ENCODE measurements at regions not wholly inside any gene's neighbourhood (a gene's known extent, or its start where the extent isn't known, plus 50 kb on each side); places are given as distances from the start of the nearest gene placed in this dataset.

DNA sequence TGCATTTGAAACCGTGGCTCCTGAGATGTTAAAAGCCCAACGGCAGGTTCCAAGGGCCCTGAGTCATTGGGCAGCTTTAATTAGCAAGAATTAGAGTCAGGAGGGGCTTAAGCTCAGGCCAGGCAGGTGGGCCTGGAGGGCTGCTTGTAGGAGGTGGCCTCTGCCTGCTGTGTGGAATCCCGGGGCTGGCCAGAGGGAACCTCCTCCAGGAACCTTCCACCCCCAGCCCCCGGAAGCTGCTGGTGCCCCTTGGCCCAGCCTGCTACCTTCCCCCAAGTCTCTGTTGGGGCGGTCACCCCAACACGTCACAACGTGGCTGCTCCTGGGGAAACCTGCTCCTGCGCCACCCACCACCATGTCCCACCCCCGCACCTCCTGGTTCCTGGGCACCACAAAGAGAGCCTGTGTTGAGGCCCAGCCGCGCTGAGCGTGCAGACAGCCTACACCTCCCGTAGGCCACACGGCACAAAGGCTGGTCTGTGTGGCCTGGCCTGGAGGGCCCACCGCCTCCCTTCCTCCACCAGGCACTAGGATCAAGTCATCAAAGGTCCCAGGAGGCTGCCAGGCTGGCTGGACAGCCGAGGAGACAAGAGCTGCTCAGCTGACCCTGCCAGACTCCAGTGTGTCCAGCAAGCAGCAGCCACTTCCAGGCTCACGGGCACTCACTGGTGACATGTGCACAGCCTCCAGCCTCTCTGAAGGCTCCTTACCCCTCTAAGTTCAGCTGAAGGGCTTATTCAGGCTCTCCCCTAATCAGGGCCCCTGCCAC is 86.3 kb downstream of the SNX5 start:
- TF ChIP-seq, protein P1, sequence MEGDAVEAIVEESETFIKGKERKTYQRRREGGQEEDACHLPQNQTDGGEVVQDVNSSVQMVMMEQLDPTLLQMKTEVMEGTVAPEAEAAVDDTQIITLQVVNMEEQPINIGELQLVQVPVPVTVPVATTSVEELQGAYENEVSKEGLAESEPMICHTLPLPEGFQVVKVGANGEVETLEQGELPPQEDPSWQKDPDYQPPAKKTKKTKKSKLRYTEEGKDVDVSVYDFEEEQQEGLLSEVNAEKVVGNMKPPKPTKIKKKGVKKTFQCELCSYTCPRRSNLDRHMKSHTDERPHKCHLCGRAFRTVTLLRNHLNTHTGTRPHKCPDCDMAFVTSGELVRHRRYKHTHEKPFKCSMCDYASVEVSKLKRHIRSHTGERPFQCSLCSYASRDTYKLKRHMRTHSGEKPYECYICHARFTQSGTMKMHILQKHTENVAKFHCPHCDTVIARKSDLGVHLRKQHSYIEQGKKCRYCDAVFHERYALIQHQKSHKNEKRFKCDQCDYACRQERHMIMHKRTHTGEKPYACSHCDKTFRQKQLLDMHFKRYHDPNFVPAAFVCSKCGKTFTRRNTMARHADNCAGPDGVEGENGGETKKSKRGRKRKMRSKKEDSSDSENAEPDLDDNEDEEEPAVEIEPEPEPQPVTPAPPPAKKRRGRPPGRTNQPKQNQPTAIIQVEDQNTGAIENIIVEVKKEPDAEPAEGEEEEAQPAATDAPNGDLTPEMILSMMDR (IDR thresholded peaks at IDR 0.05) = no peak
- Histone ChIP-seq H3K27me3 (replicated peaks; ENCODE audit: insufficient read depth) (no peaks in the 10 kb centered on the region), H3K9me3 (no peaks in the 10 kb centered on the region), H3K4me1 (ENCODE audit: control insufficient read depth in 1 of 2, low read depth in 2 of 2) (no peaks in the 10 kb centered on the region), H3K4me3 (no peak overlapping the region), H3K27ac (no peak overlapping the region), H3K36me3 (no peaks in the 10 kb centered on the region)
- ATAC-seq (ENCODE audit: insufficient number of reproducible peaks, low FRiP score, low read depth) (no peak), DNase-seq (ENCODE audit: low spot score) (no peak)

DNA sequence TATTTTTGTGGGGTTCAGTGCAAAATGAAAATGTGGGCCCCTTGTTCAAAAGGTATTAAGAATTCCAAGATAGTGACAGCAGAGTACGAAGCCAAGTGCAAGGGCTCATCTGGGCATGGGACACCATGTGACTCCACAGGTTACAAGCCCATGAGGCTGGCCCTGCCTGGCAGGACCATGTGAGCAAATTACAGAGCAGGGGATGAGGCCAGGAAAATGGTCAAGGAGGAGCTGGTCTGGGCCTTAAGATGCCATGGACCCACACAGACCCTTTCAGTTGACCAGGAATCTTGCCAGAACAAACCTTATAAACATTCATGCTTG is 86.9 kb downstream of the SNX5 start:
- TF ChIP-seq, protein P1 (IDR thresholded peaks at IDR 0.05) = no peak

DNA sequence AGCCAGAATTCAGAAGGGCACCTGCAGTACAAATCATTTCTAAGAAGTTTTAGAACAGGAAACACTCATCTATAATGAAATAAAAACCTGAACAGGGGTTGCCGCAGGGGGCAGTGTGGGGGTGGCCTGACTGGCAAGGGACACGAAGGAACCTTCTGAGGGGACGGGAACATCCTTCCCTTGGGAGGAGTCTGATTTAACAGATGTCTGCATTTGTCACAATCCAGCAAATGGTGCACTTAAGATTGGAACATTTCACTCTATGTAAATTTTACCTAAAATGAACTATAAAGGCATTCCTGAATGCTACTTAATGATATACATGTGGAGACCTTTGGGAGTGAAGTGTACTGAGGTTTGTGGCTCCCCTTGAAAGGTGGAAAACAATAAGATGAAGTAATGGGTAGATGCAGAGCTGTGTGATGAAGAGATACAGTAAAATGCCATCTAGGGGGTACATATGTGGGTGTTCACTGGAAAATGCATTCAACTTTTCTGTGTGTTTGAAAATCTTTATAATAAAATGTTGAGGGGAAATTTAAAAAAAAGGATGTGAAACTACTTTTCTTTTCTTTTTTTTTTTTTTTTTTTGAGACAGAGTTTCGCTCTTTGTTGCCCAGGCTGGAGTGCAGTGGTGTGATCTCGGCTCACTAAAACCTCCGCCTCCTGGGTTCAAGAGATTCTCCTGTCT is 89.5 kb downstream of the SNX5 start:
- DNase-seq (ENCODE audit: low spot score) (no peak), ATAC-seq (ENCODE audit: insufficient number of reproducible peaks, low FRiP score, low read depth) (no peak)
- TF ChIP-seq, protein P1 (IDR thresholded peaks at IDR 0.05) = no peak
- Histone ChIP-seq H3K4me3 (no peak overlapping the region), H3K36me3 (no peaks in the 10 kb centered on the region), H3K4me1 (ENCODE audit: control insufficient read depth in 1 of 2, low read depth in 2 of 2) (peaks cover 18 to 26% of the 10 kb centered on the region in 2 donors), H3K9me3 (no peaks in the 10 kb centered on the region), H3K27me3 (replicated peaks; ENCODE audit: insufficient read depth) (no peaks in the 10 kb centered on the region), H3K27ac (no peak overlapping the region)

More for the DNA sequence above, 86.9 kb downstream of the SNX5 start:
- Histone ChIP-seq H3K9me3 (no peaks in the 10 kb centered on the region), H3K4me3 (no peak overlapping the region), H3K4me1 (ENCODE audit: control insufficient read depth in 1 of 2, low read depth in 2 of 2) (no peaks in the 10 kb centered on the region), H3K27ac (no peak overlapping the region), H3K27me3 (replicated peaks; ENCODE audit: insufficient read depth) (no peaks in the 10 kb centered on the region), H3K36me3 (no peaks in the 10 kb centered on the region)
- ATAC-seq (ENCODE audit: insufficient number of reproducible peaks, low FRiP score, low read depth) (no peak), DNase-seq (ENCODE audit: low spot score) (no peak)

DNA sequence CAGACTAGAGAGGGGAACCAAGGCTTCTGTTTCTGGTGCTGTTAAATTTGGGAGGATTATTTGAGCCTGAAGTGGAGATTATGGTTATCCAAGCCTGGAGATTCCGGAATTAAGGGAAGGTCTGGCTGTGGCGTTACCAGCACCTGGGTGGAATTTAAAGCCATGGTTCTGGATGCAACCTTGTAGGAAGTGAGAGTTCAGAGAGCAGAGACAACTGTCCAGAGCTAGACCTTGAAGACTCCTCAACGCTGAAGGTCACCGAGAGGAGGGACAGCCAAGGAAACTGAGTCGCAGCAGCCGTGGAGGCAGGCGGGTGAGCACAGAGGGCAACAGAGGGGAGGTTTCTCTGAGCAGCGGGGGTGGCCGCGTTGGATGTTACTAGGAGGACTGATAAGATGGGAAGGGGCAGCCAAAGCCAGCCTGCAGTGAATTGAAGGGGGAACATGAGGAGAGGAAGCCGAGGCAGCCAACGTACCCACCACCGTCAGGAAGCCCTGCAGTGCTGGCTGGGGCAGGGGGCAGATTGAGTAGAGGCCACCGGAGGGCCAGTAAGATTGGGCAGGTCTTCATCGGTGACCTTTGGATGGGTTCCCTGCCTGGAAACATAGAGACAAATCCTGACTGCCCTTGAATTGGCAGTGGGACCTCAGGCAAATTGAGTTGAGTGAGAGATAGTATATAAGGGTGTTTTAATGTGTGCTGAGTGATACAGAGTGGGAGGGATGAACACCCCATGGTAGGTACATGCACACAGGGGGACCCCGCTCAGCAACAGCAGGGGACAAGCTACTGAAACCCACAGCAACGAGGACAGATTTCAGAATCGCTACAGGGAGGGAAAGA is 90.3 kb downstream of the SNX5 start:
- Histone ChIP-seq H3K9me3 (no peaks in the 10 kb centered on the region), H3K27ac (no peak overlapping the region), H3K4me1 (ENCODE audit: control insufficient read depth in 1 of 2, low read depth in 2 of 2) (peaks cover 20 to 26% of the 10 kb centered on the region in 2 donors), H3K36me3 (no peaks in the 10 kb centered on the region), H3K27me3 (replicated peaks; ENCODE audit: insufficient read depth) (no peaks in the 10 kb centered on the region), H3K4me3 (no peak overlapping the region)
- DNase-seq (ENCODE audit: low spot score) (no peak), ATAC-seq (ENCODE audit: insufficient number of reproducible peaks, low FRiP score, low read depth) (no peak)
- TF ChIP-seq, protein P1 (IDR thresholded peaks at IDR 0.05) = no peak

DNA sequence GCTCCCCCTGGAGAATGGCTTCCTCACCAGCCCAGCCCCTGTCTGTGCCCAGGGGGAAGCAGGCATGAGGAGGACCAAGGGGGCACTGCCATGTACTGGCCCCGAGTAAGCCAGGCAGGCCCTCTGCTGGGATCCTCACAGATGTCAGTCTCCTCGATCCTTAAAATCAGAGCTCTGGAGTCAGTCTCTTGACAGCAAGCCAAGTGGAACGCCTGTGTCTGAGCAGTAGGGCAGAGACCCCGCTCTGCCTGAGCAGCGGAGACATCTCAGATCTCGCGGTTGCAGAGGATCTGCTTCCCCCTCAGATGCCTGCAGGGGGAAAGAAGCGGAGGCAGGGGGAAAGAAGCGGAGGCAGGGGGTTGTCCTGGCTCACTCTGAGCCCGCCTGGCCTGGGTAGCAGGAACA is 92.6 kb downstream of the SNX5 start:
- DNase-seq (ENCODE audit: low spot score) (no peak), ATAC-seq (ENCODE audit: insufficient number of reproducible peaks, low FRiP score, low read depth) (no peak)
- H3K4me1 ChIP-seq (ENCODE audit: control insufficient read depth in 1 of 2, low read depth in 2 of 2) = peaks cover 20 to 26% of the 10 kb centered on the region in 2 donors
- H3K4me3 ChIP-seq = no peak overlapping the region
- no peaks in the 10 kb centered on the region for H3K36me3 ChIP-seq
- no peaks in the 10 kb centered on the region for H3K9me3 ChIP-seq
- H3K27ac ChIP-seq = no peak overlapping the region
- no peaks in the 10 kb centered on the region for H3K27me3 ChIP-seq (replicated peaks; ENCODE audit: insufficient read depth)
- TF ChIP-seq, protein P1 (IDR thresholded peaks at IDR 0.05) = no peak
